Dendritic cell treated with granulocyte-macrophage colony-stimulating factor and Interleukin-4, amounts not matched to agents 40 ng/mL and 50 ng/mL, for 4 days (primary cell): ENCODE measurements at regions not wholly inside any gene's neighbourhood (a gene's known extent, or its start where the extent isn't known, plus 50 kb on each side); places are given as distances from the start of the nearest gene placed in this dataset.

ENCODE experiments used
- H3K27ac Mint-ChIP-seq: one replicate; pipeline ENCODE4 v1.8.0; 2022; ENCODE audit warnings: mild to moderate bottlenecking, mixed read lengths
- H3K27me3 Mint-ChIP-seq: one replicate; pipeline ENCODE4 v1.8.0; 2022; ENCODE audit warnings: mild to moderate bottlenecking, mixed read lengths
- H3K36me3 Mint-ChIP-seq: one replicate; pipeline ENCODE4 v1.8.0; 2022; ENCODE audit warnings: low read depth, mixed read lengths
- H3K4me1 Mint-ChIP-seq: one replicate; pipeline ENCODE4 v1.8.0; 2022; ENCODE audit warnings: low read depth, mixed read lengths
- H3K4me3 Mint-ChIP-seq: one replicate; pipeline ENCODE4 v1.8.0; 2022; ENCODE audit warnings: mild to moderate bottlenecking, moderate library complexity, mixed read lengths
- H3K9me3 Mint-ChIP-seq: one replicate; pipeline ENCODE4 v1.8.0; 2022; ENCODE audit warnings: mixed read lengths
- intact Hi-C: fragments of 100-400 bp; cut with micrococcal nuclease; formaldehyde crosslinking; loops from one replicate; pipeline ENCODE4 v1.15.0; 2022

GRCh38 chr2:62447411-62447810, 58.6 kb downstream of the TMEM17 start:
- Mint-ChIP-seq H3K27me3 (no peaks in the 10 kb centered on the region), H3K4me3 (no peak overlapping the region), H3K4me1 (no peaks in the 10 kb centered on the region), H3K27ac (no peak overlapping the region), H3K36me3 (no peaks in the 10 kb centered on the region), H3K9me3 (no peaks in the 10 kb centered on the region)
- intact Hi-C loops: no loop called here

GRCh38 chr2:62446491-62446890, 59.5 kb downstream of the TMEM17 start:
- H3K4me1 Mint-ChIP-seq: no peaks in the 10 kb centered on the region
- no peaks in the 10 kb centered on the region for H3K27me3 Mint-ChIP-seq
- H3K27ac Mint-ChIP-seq: no peak overlapping the region
- H3K9me3 Mint-ChIP-seq: no peaks in the 10 kb centered on the region
- intact Hi-C loops: no loop called here
- no peaks in the 10 kb centered on the region for H3K36me3 Mint-ChIP-seq
- no peak overlapping the region for H3K4me3 Mint-ChIP-seq

- no peak overlapping the region for H3K27ac Mint-ChIP-seq
- intact Hi-C loops: no loop called here
These were observed 62.1 kb downstream of the TMEM17 start for GRCh38 chr2:62443886-62444285.

GRCh38 chr2:62443471-62443870, 62.5 kb downstream of the TMEM17 start:
- no peaks in the 10 kb centered on the region for H3K4me1 Mint-ChIP-seq
- H3K4me3 Mint-ChIP-seq: no peak overlapping the region
- no peaks in the 10 kb centered on the region for H3K9me3 Mint-ChIP-seq
- intact Hi-C loops: no loop called here
- H3K27ac Mint-ChIP-seq: no peak overlapping the region
- no peaks in the 10 kb centered on the region for H3K27me3 Mint-ChIP-seq
- no peaks in the 10 kb centered on the region for H3K36me3 Mint-ChIP-seq

More at GRCh38 chr2:62443886-62444285, 62.1 kb downstream of the TMEM17 start:
- H3K9me3 Mint-ChIP-seq: no peaks in the 10 kb centered on the region
- no peak overlapping the region for H3K4me3 Mint-ChIP-seq
- H3K4me1 Mint-ChIP-seq: no peaks in the 10 kb centered on the region
- H3K27me3 Mint-ChIP-seq: no peaks in the 10 kb centered on the region
- no peaks in the 10 kb centered on the region for H3K36me3 Mint-ChIP-seq

GRCh38 chr2:62441824-62442223, 64.2 kb downstream of the TMEM17 start:
- Mint-ChIP-seq H3K27ac (no peak overlapping the region), H3K27me3 (no peaks in the 10 kb centered on the region), H3K4me3 (no peak overlapping the region), H3K4me1 (no peaks in the 10 kb centered on the region), H3K9me3 (no peaks in the 10 kb centered on the region), H3K36me3 (no peaks in the 10 kb centered on the region)
- intact Hi-C loops: no loop called here

GRCh38 chr2:62441421-62441820, 64.6 kb downstream of the TMEM17 start:
- intact Hi-C loops: no loop called here
- Mint-ChIP-seq H3K9me3 (no peaks in the 10 kb centered on the region), H3K4me3 (no peak overlapping the region), H3K4me1 (no peaks in the 10 kb centered on the region), H3K27me3 (no peaks in the 10 kb centered on the region), H3K36me3 (no peaks in the 10 kb centered on the region), H3K27ac (no peak overlapping the region)

GRCh38 chr2:62440281-62440946, 65.6 kb downstream of the TMEM17 start:
- Mint-ChIP-seq H3K4me3 (no peak overlapping the region), H3K36me3 (no peaks in the 10 kb centered on the region), H3K4me1 (no peaks in the 10 kb centered on the region), H3K27me3 (no peaks in the 10 kb centered on the region), H3K27ac (no peak overlapping the region), H3K9me3 (no peaks in the 10 kb centered on the region)
- intact Hi-C loops: no loop called here

GRCh38 chr2:62439425-62439824, 66.6 kb downstream of the TMEM17 start:
- Mint-ChIP-seq H3K9me3 (no peaks in the 10 kb centered on the region), H3K4me1 (no peaks in the 10 kb centered on the region), H3K27me3 (no peaks in the 10 kb centered on the region), H3K36me3 (no peaks in the 10 kb centered on the region), H3K4me3 (no peak overlapping the region), H3K27ac (no peak overlapping the region)
- intact Hi-C loops: no loop called here

GRCh38 chr2:62437785-62438184, 68.2 kb downstream of the TMEM17 start:
- intact Hi-C loops: no loop called here
- Mint-ChIP-seq H3K36me3 (no peaks in the 10 kb centered on the region), H3K9me3 (no peaks in the 10 kb centered on the region), H3K4me3 (no peak overlapping the region), H3K4me1 (no peaks in the 10 kb centered on the region), H3K27ac (no peak overlapping the region), H3K27me3 (no peaks in the 10 kb centered on the region)

- Mint-ChIP-seq H3K4me3 (no peak overlapping the region), H3K4me1 (no peaks in the 10 kb centered on the region), H3K36me3 (no peaks in the 10 kb centered on the region), H3K27ac (no peak overlapping the region), H3K9me3 (no peaks in the 10 kb centered on the region), H3K27me3 (no peaks in the 10 kb centered on the region)
- intact Hi-C loops: no loop called here
These were observed 70.3 kb downstream of the TMEM17 start for GRCh38 chr2:62435720-62436119.

- Mint-ChIP-seq H3K4me1 (no peaks in the 10 kb centered on the region), H3K27me3 (no peaks in the 10 kb centered on the region), H3K27ac (no peak overlapping the region), H3K4me3 (no peak overlapping the region), H3K9me3 (no peaks in the 10 kb centered on the region), H3K36me3 (no peaks in the 10 kb centered on the region)
- intact Hi-C loops: no loop called here
These were observed 73.6 kb downstream of the TMEM17 start for GRCh38 chr2:62432407-62432806.

- no peaks in the 10 kb centered on the region for H3K9me3 Mint-ChIP-seq
- intact Hi-C loops: no loop called here
- no peak overlapping the region for H3K27ac Mint-ChIP-seq
These were observed 74.5 kb downstream of the TMEM17 start for GRCh38 chr2:62431512-62431911.

GRCh38 chr2:62430146-62430545, 75.8 kb downstream of the TMEM17 start:
- Mint-ChIP-seq H3K4me1 (no peaks in the 10 kb centered on the region), H3K4me3 (no peak overlapping the region), H3K27me3 (no peaks in the 10 kb centered on the region), H3K27ac (no peak overlapping the region), H3K36me3 (no peaks in the 10 kb centered on the region), H3K9me3 (no peaks in the 10 kb centered on the region)
- intact Hi-C loops: no loop called here

More at GRCh38 chr2:62431512-62431911, 74.5 kb downstream of the TMEM17 start:
- Mint-ChIP-seq H3K4me3 (no peak overlapping the region), H3K4me1 (no peaks in the 10 kb centered on the region), H3K36me3 (no peaks in the 10 kb centered on the region), H3K27me3 (no peaks in the 10 kb centered on the region)

- Mint-ChIP-seq H3K27ac (no peak overlapping the region), H3K36me3 (no peaks in the 10 kb centered on the region), H3K4me1 (peaks cover 5% of the 10 kb centered on the region), H3K27me3 (no peaks in the 10 kb centered on the region), H3K4me3 (no peak overlapping the region), H3K9me3 (no peaks in the 10 kb centered on the region)
- intact Hi-C loops: no loop called here
These were observed 78.8 kb downstream of the TMEM17 start for GRCh38 chr2:62427146-62427545.

- Mint-ChIP-seq H3K9me3 (no peaks in the 10 kb centered on the region), H3K4me3 (no peak overlapping the region), H3K4me1 (peaks cover 5% of the 10 kb centered on the region), H3K27ac (no peak overlapping the region), H3K27me3 (no peaks in the 10 kb centered on the region), H3K36me3 (no peaks in the 10 kb centered on the region)
- intact Hi-C loops: no loop called here
These were observed 79.7 kb downstream of the TMEM17 start for GRCh38 chr2:62426154-62426912.
